AG04449 (cell line): ENCODE measurements at regions not wholly inside any gene's neighbourhood (a gene's known extent, or its start where the extent isn't known, plus 50 kb on each side); places are given as distances from the start of the nearest gene placed in this dataset.
"Not testable (repeated sequence)": the region's sequence is repeated elsewhere in the genome, so short reads cannot be mapped to it uniquely, and the experiment has no call there.

ENCODE experiments used
- CTCF ChIA-PET: fragments of 350-600 bp; formaldehyde crosslinking; extraction: SDS; loops from one replicate; lab custom pipeline; 2021; ENCODE audit warnings: antibody characterized with exemption; lab: Yijun Ruan, JAX
- POLR2A ChIA-PET: fragments of 400-600, 350-600 bp; formaldehyde crosslinking; extraction: SDS; loops from one replicate; lab custom pipeline; 2020; ENCODE audit warnings: antibody characterized with exemption, inconsistent platforms; lab: Yijun Ruan, JAX
- DNase-seq: peaks from one replicate; pipeline ENCODE4 v3.0.0-alpha.2; 2010; ENCODE audit warnings: low read depth, low spot score
- H3K4me3 ChIP-seq: 2 replicates; pipeline ENCODE4 v1.5.1; 2011; ENCODE audit warnings: low read depth, mild to moderate bottlenecking, control low read depth, low read length
- TF ChIP-seq, protein P1 (sequence below): IDR thresholded peaks from one replicate; pipeline ENCODE4 v1.5.1; 2011; ENCODE audit warnings: mild to moderate bottlenecking, moderate library complexity, low read length, control low read depth, inconsistent platforms; ENCODE audit not compliant: insufficient read depth; ENCODE audit errors: missing control alignments

DNA sequence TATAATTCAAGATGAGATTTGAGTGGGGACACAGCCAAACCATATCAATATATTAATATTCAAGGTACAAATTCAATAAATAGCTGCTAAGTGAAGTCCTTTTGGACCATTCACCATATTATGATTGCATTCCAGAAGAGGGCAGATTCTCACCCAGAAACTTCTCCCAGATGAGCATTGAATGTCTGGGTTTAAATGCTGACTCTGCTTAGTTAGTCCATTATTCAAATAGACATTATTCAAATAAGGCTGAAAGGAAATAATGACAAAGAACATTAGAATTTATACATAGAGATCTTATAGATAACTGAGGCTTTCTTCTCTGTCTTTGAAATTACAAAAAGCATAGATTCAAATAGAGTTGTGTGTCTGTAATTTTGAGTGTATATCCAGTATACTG lies 579.4 kb upstream of the SLC8A1 start:
- CTCF ChIA-PET: no interaction called here
- DNase-seq: no peak
- POLR2A ChIA-PET: no interaction called here
- H3K4me3 ChIP-seq: no peak overlapping the region
- TF ChIP-seq, protein P1, sequence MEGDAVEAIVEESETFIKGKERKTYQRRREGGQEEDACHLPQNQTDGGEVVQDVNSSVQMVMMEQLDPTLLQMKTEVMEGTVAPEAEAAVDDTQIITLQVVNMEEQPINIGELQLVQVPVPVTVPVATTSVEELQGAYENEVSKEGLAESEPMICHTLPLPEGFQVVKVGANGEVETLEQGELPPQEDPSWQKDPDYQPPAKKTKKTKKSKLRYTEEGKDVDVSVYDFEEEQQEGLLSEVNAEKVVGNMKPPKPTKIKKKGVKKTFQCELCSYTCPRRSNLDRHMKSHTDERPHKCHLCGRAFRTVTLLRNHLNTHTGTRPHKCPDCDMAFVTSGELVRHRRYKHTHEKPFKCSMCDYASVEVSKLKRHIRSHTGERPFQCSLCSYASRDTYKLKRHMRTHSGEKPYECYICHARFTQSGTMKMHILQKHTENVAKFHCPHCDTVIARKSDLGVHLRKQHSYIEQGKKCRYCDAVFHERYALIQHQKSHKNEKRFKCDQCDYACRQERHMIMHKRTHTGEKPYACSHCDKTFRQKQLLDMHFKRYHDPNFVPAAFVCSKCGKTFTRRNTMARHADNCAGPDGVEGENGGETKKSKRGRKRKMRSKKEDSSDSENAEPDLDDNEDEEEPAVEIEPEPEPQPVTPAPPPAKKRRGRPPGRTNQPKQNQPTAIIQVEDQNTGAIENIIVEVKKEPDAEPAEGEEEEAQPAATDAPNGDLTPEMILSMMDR: no peak

DNA sequence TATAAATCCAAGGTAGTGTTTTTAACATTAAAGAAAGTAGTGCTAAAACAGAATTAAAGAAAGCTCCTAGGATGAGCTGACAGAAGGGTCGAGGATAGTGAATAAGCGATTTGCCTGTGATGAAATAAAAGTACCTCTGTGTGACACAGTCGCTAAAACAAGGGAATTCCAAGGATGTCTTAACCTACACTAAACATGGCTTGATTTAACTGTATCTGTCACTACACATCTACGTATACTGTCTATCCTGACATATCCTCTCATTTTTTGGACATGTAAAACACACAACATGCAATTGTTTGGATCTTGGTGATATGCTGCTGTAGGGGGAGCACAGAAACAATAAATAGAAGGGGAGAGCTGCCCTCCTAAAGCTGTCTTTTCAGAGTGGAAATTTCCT lies 580.8 kb upstream of the SLC8A1 start:
- DNase-seq: no peak
- ChIA-PET CTCF (no interaction called here), POLR2A (no interaction called here)
- no peak overlapping the region for H3K4me3 ChIP-seq
- TF ChIP-seq, protein P1: no peak

DNA sequence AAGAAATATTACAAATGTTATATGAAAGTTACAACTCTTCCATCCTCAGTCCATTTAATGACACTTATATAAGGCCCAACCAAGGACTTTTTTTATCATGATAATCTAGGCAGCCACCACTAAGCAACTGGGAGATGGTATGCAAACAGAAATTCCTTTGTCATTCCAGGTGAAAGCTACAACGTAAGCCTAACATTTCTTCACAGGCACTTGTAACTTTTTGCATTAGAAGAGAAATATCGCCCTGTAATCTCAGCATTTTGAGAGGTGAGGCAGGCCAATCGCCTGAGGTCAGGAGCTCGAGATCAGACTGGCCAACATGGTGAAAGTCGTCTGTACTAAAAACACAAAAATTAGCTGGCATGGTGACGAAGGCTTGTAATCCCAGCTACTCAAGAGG lies 581.2 kb upstream of the SLC8A1 start:
- TF ChIP-seq, protein P1: no peak
- ChIA-PET POLR2A (no interaction called here), CTCF (no interaction called here)
- no peak for DNase-seq
- H3K4me3 ChIP-seq: no peak overlapping the region

DNA sequence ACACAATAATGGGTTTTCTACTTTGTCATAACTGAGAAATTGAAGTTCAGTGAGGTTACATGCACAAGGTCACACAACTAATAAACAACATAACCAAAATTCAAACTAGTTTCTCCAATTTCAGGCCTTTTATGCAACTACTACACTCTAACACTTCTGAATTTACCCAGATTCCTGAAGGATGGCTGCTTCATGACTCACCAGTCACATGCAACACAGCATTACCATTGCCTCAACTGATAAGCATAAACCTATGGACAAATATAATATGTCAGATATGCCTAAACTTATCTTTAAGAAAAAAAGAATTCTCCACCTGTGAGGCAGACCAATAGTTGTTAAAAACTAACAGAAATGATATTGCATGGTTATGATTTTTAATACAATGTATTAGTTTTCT lies 586.5 kb upstream of the SLC8A1 start:
- POLR2A ChIA-PET: no interaction called here
- CTCF ChIA-PET: no interaction called here
- TF ChIP-seq, protein P1: no peak
- H3K4me3 ChIP-seq: no peak overlapping the region
- DNase-seq: peak; percentile 4

DNA sequence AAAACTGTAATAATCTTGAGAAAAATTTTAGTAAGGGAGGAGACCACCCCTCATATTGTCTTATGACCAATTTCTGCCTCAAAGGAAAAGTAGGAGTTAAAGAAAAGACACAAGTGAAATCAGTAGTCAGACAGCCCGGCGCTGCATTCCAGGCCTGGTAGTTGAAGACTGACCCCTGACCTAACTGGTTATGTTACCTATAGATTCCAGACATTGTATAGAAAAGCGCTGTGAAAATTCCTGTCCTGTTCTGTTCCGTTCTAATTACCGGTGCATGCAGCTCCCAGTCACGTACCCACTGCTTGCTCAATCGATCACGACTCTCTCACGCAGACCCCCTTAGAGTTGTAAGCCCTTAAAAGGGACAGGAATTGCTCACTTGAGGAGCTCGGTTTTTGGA lies 587.9 kb upstream of the SLC8A1 start:
- CTCF ChIA-PET, DNase-seq, POLR2A ChIA-PET, H3K4me3 ChIP-seq: not testable (repeated sequence)

DNA sequence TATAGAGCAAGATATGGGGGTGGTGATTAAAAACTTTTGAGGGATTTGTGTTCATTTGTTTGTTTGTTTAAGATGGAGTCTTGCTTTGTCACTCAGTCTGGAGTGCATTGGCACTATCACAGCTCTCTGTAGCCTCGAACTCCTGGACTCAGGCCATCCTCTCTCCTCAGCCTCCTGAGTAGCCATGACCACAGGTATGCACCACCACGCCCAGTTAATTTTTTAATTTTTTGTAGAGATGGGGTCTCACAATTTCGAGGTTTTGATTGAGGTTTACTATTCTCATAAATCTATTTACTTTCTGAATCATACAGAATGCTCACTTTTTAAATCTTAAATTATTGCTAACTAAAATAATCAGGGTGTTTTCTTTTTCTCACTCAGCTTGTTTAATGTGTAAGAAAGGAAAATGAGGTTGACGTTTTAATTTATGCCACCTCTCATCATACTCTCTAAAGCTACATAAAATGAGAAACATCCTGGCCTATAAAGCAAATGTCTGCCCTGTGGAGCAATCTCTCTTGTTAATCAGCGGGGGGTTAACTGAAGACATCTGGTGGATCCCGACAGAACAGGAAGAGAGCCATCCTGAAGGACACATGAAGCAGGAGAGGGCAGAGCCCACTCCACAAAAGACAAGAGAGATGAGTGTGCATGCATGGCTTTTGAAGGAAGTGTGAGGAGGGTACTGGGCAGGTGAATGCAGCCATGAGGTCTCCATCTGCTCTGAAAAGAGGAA lies 589.1 kb upstream of the SLC8A1 start:
- ChIA-PET POLR2A (no interaction called here), CTCF (no interaction called here)
- H3K4me3 ChIP-seq: no peak overlapping the region
- DNase-seq: no peak
- TF ChIP-seq, protein P1: no peak

DNA sequence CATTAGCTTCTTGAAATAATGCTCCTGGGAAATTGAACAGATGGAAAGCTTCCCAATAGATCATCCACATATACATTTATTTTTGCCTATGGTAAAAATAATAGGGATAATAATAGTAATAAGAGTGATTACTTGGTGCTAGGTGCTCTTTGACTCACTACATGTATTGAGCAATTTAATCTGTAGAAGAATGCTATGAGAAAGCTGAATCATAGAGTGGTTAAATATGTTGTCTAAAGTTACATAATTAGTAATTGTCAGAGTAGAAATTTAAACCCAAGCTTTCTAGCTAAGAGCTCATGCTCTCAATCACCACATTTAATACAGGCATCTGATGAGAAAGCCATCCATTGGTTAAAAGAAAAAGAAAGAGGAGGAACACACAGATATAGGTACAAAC lies 590.5 kb upstream of the SLC8A1 start:
- POLR2A ChIA-PET: no interaction called here
- TF ChIP-seq, protein P1: no peak
- no peak for DNase-seq
- CTCF ChIA-PET: no interaction called here
- H3K4me3 ChIP-seq: no peak overlapping the region
